Activated CD8-positive, alpha-beta T cell treated with anti-CD3 and anti-CD28 coated beads for 36 hours (primary cell): ENCODE measurements at regions not wholly inside any gene's neighbourhood (a gene's known extent, or its start where the extent isn't known, plus 50 kb on each side); places are given as distances from the start of the nearest gene placed in this dataset.

ENCODE experiments used
- ATAC-seq: fragments of 200-7000 bp; cut with Tn5 transposase; one replicate; pipeline ENCODE4 v1.10.0; 2021; ENCODE audit warnings: mild to moderate bottlenecking, moderate library complexity
- CTCF ChIA-PET: fragments of 350-600 bp; sonication (Branson Sonifier 250); formaldehyde crosslinking; loops from one replicate; lab custom pipeline; 2021; ENCODE audit warnings: antibody characterized with exemption; lab: Charles Lee
- POLR2A ChIA-PET: fragments of 350-600 bp; sonication (Branson Sonifier 250); formaldehyde crosslinking; loops from one replicate; lab custom pipeline; 2021; ENCODE audit warnings: antibody characterized with exemption; lab: Charles Lee
- DNase-seq: peaks from one replicate; pipeline ENCODE4 v3.0.0-alpha.2; 2020
- H3K27ac Mint-ChIP-seq: one replicate; pipeline ENCODE4 v1.8.0; 2021; ENCODE audit warnings: mild to moderate bottlenecking, mixed read lengths
- H3K27me3 Mint-ChIP-seq: one replicate; pipeline ENCODE4 v1.8.0; 2021; ENCODE audit warnings: mixed read lengths
- H3K36me3 Mint-ChIP-seq: one replicate; pipeline ENCODE4 v1.8.0; 2021; ENCODE audit warnings: low read depth, mixed read lengths
- H3K4me1 Mint-ChIP-seq: one replicate; pipeline ENCODE4 v1.8.0; 2021; ENCODE audit warnings: low read depth, mixed read lengths
- H3K4me3 Mint-ChIP-seq: one replicate; pipeline ENCODE4 v1.8.0; 2021; ENCODE audit warnings: mild to moderate bottlenecking, moderate library complexity, mixed read lengths
- H3K9me3 Mint-ChIP-seq: one replicate; pipeline ENCODE4 v1.8.0; 2021; ENCODE audit warnings: mixed read lengths
- CTCF ChIP-seq: fragments of 200-600 bp; IDR thresholded peaks from one replicate; pipeline ENCODE4 v1.8.0; 2022; ENCODE audit warnings: antibody characterized with exemption, mild to moderate bottlenecking
- intact Hi-C: fragments of 100-400 bp; cut with micrococcal nuclease; formaldehyde crosslinking; loops from one replicate; pipeline ENCODE4 v1.10.0; 2022

- no peak for ATAC-seq
- Mint-ChIP-seq H3K4me3 (no peak overlapping the region), H3K9me3 (no peaks in the 10 kb centered on the region), H3K4me1 (no peaks in the 10 kb centered on the region), H3K36me3 (no peaks in the 10 kb centered on the region), H3K27me3 (no peaks in the 10 kb centered on the region), H3K27ac (no peak overlapping the region)
- POLR2A ChIA-PET, result no interaction called here
- no peak for DNase-seq
- TF ChIP-seq CTCF, result no peak
- CTCF ChIA-PET, result no interaction called here
- intact Hi-C loops, result no loop called here
Measured at GRCh38 chrX:34365471-34365870, 233.4 kb upstream of the FAM47A start.

GRCh38 chrX:34350561-34351335 lies 218.6 kb upstream of the FAM47A start:
- ATAC-seq (no peak), DNase-seq (no peak)
- no peaks in the 10 kb centered on the region for H3K4me1 Mint-ChIP-seq
- no peaks in the 10 kb centered on the region for H3K36me3 Mint-ChIP-seq
- CTCF ChIA-PET, result no interaction called here
- H3K9me3 Mint-ChIP-seq, result no peaks in the 10 kb centered on the region
- H3K27ac Mint-ChIP-seq, result no peak overlapping the region
- POLR2A ChIA-PET, result no interaction called here
- H3K4me3 Mint-ChIP-seq, result no peak overlapping the region
- H3K27me3 Mint-ChIP-seq, result no peaks in the 10 kb centered on the region
- intact Hi-C loops, result no loop called here
- no peak for TF ChIP-seq CTCF

GRCh38 chrX:34343001-34343400 lies 210.9 kb upstream of the FAM47A start:
- Mint-ChIP-seq H3K9me3 (peaks cover 1% of the 10 kb centered on the region), H3K27ac (no peak overlapping the region), H3K27me3 (no peaks in the 10 kb centered on the region), H3K4me1 (no peaks in the 10 kb centered on the region), H3K36me3 (no peaks in the 10 kb centered on the region), H3K4me3 (no peak overlapping the region)
- TF ChIP-seq CTCF, result no peak
- DNase-seq (no peak), ATAC-seq (no peak)
- ChIA-PET POLR2A (no interaction called here), CTCF (no interaction called here)
- intact Hi-C loops, result no loop called here

GRCh38 chrX:34341814-34342213 lies 209.7 kb upstream of the FAM47A start:
- Mint-ChIP-seq H3K9me3 (peaks cover 1% of the 10 kb centered on the region), H3K36me3 (no peaks in the 10 kb centered on the region), H3K4me1 (no peaks in the 10 kb centered on the region), H3K27ac (no peak overlapping the region), H3K27me3 (no peaks in the 10 kb centered on the region), H3K4me3 (no peak overlapping the region)
- TF ChIP-seq CTCF, result no peak
- intact Hi-C loops, result no loop called here
- no peak for ATAC-seq
- DNase-seq, result no peak
- CTCF ChIA-PET, result no interaction called here
- POLR2A ChIA-PET, result no interaction called here

- H3K9me3 Mint-ChIP-seq, result peaks cover 1% of the 10 kb centered on the region
- no peak for TF ChIP-seq CTCF
- H3K4me3 Mint-ChIP-seq, result no peak overlapping the region
- no peak for DNase-seq
- H3K27me3 Mint-ChIP-seq, result no peaks in the 10 kb centered on the region
- H3K4me1 Mint-ChIP-seq, result no peaks in the 10 kb centered on the region
- no peak overlapping the region for H3K27ac Mint-ChIP-seq
- POLR2A ChIA-PET, result no interaction called here
- intact Hi-C loops, result no loop called here
- H3K36me3 Mint-ChIP-seq, result no peaks in the 10 kb centered on the region
- no peak for ATAC-seq
- CTCF ChIA-PET, result no interaction called here
Measured at GRCh38 chrX:34341258-34341657, 209.1 kb upstream of the FAM47A start.
